ENCODE measurements at regions not wholly inside any gene's neighbourhood (a gene's known extent, or its start where the extent isn't known, plus 50 kb on each side); places are given as distances from the start of the nearest gene placed in this dataset.

GRCh38 chr2:145021962-145022665 is 502.2 kb upstream of the ZEB2 start:
- no peaks in the 10 kb centered on the region for H3K36me3 ChIP-seq (ENCODE audit: control insufficient read depth in 1 of 2, insufficient read depth in 2 of 2, low read length in 2 of 2)
- H3K4me3 ChIP-seq (ENCODE audit: low read depth in 1 of 2, low read length in 2 of 2): no peak overlapping the region
- peaks cover 0 to 5% of the 10 kb centered on the region in 2 donors for H3K4me1 ChIP-seq (ENCODE audit: control insufficient read depth in 1 of 2, insufficient read depth in 2 of 2, low read length in 2 of 2)
- no peaks in the 10 kb centered on the region for H3K9me3 ChIP-seq (ENCODE audit: control insufficient read depth in 1 of 2, low read length in 2 of 2)
- no peak overlapping the region for H3K27ac ChIP-seq (ENCODE audit: low read length)
- H3K27me3 ChIP-seq (ENCODE audit: low read depth, low read length): no peaks in the 10 kb centered on the region

DNA sequence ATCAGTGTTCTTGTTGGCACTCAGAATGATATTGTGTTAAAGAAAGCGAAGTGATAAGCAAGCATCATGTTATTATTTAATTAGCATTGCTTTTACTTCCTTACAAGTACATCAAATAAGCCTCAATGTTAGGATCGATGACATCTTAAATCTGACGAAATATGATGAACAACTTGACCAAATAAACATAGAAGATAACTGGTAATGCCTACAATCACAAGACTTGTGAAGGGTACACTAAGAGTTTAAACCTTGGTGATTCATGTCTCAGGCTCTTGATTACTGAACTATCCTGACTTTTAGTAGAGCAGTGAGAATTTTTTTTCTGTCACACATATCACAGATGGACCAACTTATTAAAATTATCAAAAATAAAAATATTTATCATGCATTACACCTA is 500.8 kb upstream of the ZEB2 start:
- Histone ChIP-seq H3K4me1 (ENCODE audit: control insufficient read depth in 1 of 2, insufficient read depth in 2 of 2, low read length in 2 of 2) (peaks cover 0 to 5% of the 10 kb centered on the region in 2 donors), H3K27me3 (ENCODE audit: low read depth, low read length) (no peaks in the 10 kb centered on the region), H3K36me3 (ENCODE audit: control insufficient read depth in 1 of 2, insufficient read depth in 2 of 2, low read length in 2 of 2) (no peaks in the 10 kb centered on the region)

GRCh38 chr2:145020139-145020538 is 500.2 kb upstream of the ZEB2 start:
- H3K4me3 ChIP-seq (ENCODE audit: low read depth in 1 of 2, low read length in 2 of 2): no peak overlapping the region
- H3K27ac ChIP-seq (ENCODE audit: low read length): no peak overlapping the region
- no peaks in the 10 kb centered on the region for H3K36me3 ChIP-seq (ENCODE audit: control insufficient read depth in 1 of 2, insufficient read depth in 2 of 2, low read length in 2 of 2)
- H3K27me3 ChIP-seq (ENCODE audit: low read depth, low read length): no peaks in the 10 kb centered on the region
- no peaks in the 10 kb centered on the region for H3K9me3 ChIP-seq (ENCODE audit: control insufficient read depth in 1 of 2, low read length in 2 of 2)
- peaks cover 0 to 5% of the 10 kb centered on the region in 2 donors for H3K4me1 ChIP-seq (ENCODE audit: control insufficient read depth in 1 of 2, insufficient read depth in 2 of 2, low read length in 2 of 2)

More for the DNA sequence above, 500.8 kb upstream of the ZEB2 start:
- no peak overlapping the region for H3K27ac ChIP-seq (ENCODE audit: low read length)
- no peak overlapping the region for H3K4me3 ChIP-seq (ENCODE audit: low read depth in 1 of 2, low read length in 2 of 2)
- no peaks in the 10 kb centered on the region for H3K9me3 ChIP-seq (ENCODE audit: control insufficient read depth in 1 of 2, low read length in 2 of 2)

- no peak overlapping the region for H3K27ac ChIP-seq (ENCODE audit: low read length)
- H3K27me3 ChIP-seq (ENCODE audit: low read depth, low read length): no peaks in the 10 kb centered on the region
- H3K4me1 ChIP-seq (ENCODE audit: control insufficient read depth in 1 of 2, insufficient read depth in 2 of 2, low read length in 2 of 2): peaks cover 0 to 5% of the 10 kb centered on the region in 2 donors
- no peaks in the 10 kb centered on the region for H3K36me3 ChIP-seq (ENCODE audit: control insufficient read depth in 1 of 2, insufficient read depth in 2 of 2, low read length in 2 of 2)
- no peak overlapping the region for H3K4me3 ChIP-seq (ENCODE audit: low read depth in 1 of 2, low read length in 2 of 2)
- no peaks in the 10 kb centered on the region for H3K9me3 ChIP-seq (ENCODE audit: control insufficient read depth in 1 of 2, low read length in 2 of 2)
Observed at GRCh38 chr2:145018502-145018901, 498.6 kb upstream of the ZEB2 start.

- no peak overlapping the region for H3K27ac ChIP-seq (ENCODE audit: low read length)
- no peaks in the 10 kb centered on the region for H3K4me1 ChIP-seq (ENCODE audit: control insufficient read depth in 1 of 2, insufficient read depth in 2 of 2, low read length in 2 of 2)
- H3K36me3 ChIP-seq (ENCODE audit: control insufficient read depth in 1 of 2, insufficient read depth in 2 of 2, low read length in 2 of 2): no peaks in the 10 kb centered on the region
- H3K9me3 ChIP-seq (ENCODE audit: control insufficient read depth in 1 of 2, low read length in 2 of 2): no peaks in the 10 kb centered on the region
- no peaks in the 10 kb centered on the region for H3K27me3 ChIP-seq (ENCODE audit: low read depth, low read length)
- H3K4me3 ChIP-seq (ENCODE audit: low read depth in 1 of 2, low read length in 2 of 2): no peak overlapping the region
Observed at GRCh38 chr2:145017149-145017548, 497.2 kb upstream of the ZEB2 start.

GRCh38 chr2:145016711-145017110 is 496.8 kb upstream of the ZEB2 start:
- Histone ChIP-seq H3K9me3 (ENCODE audit: control insufficient read depth in 1 of 2, low read length in 2 of 2) (no peaks in the 10 kb centered on the region), H3K4me1 (ENCODE audit: control insufficient read depth in 1 of 2, insufficient read depth in 2 of 2, low read length in 2 of 2) (no peaks in the 10 kb centered on the region), H3K27ac (ENCODE audit: low read length) (no peak overlapping the region), H3K27me3 (ENCODE audit: low read depth, low read length) (no peaks in the 10 kb centered on the region), H3K4me3 (ENCODE audit: low read depth in 1 of 2, low read length in 2 of 2) (no peak overlapping the region), H3K36me3 (ENCODE audit: control insufficient read depth in 1 of 2, insufficient read depth in 2 of 2, low read length in 2 of 2) (no peaks in the 10 kb centered on the region)

- H3K4me1 ChIP-seq (ENCODE audit: control insufficient read depth in 1 of 2, insufficient read depth in 2 of 2, low read length in 2 of 2): no peaks in the 10 kb centered on the region
- H3K4me3 ChIP-seq (ENCODE audit: low read depth in 1 of 2, low read length in 2 of 2): no peak overlapping the region
- H3K27me3 ChIP-seq (ENCODE audit: low read depth, low read length): no peaks in the 10 kb centered on the region
- no peaks in the 10 kb centered on the region for H3K9me3 ChIP-seq (ENCODE audit: control insufficient read depth in 1 of 2, low read length in 2 of 2)
- H3K36me3 ChIP-seq (ENCODE audit: control insufficient read depth in 1 of 2, insufficient read depth in 2 of 2, low read length in 2 of 2): no peaks in the 10 kb centered on the region
- no peak overlapping the region for H3K27ac ChIP-seq (ENCODE audit: low read length)
Observed at GRCh38 chr2:145015561-145015960, 495.6 kb upstream of the ZEB2 start.

- H3K4me1 ChIP-seq (ENCODE audit: control insufficient read depth in 1 of 2, insufficient read depth in 2 of 2, low read length in 2 of 2): no peaks in the 10 kb centered on the region
- no peak overlapping the region for H3K4me3 ChIP-seq (ENCODE audit: low read depth in 1 of 2, low read length in 2 of 2)
- no peaks in the 10 kb centered on the region for H3K9me3 ChIP-seq (ENCODE audit: control insufficient read depth in 1 of 2, low read length in 2 of 2)
- no peak overlapping the region for H3K27ac ChIP-seq (ENCODE audit: low read length)
- H3K36me3 ChIP-seq (ENCODE audit: control insufficient read depth in 1 of 2, insufficient read depth in 2 of 2, low read length in 2 of 2): no peaks in the 10 kb centered on the region
- no peaks in the 10 kb centered on the region for H3K27me3 ChIP-seq (ENCODE audit: low read depth, low read length)
Observed at GRCh38 chr2:145012806-145013205, 492.9 kb upstream of the ZEB2 start.

DNA sequence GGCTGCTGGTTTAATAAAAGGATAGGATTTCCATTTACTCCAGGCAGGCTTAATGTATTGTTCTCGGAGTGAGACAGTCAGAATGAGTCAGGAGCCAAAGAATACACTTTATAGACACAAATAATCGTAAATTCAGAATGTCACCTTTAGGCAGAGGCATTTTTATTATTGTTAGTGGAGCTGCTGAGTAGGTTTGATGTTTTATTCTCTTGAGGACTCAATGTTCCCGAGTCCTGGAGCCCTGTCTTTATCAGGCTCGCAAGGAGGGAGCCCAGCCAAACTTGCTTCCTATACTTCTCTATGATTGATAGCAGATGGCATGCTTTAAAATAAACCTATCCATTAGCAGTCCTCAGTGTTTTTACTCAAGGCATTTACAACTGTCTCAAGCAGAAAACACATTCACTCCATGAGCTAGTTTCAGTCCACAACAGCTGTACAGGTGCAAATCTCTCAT is 492.3 kb upstream of the ZEB2 start:
- no peaks in the 10 kb centered on the region for H3K27me3 ChIP-seq (ENCODE audit: low read depth, low read length)
- H3K27ac ChIP-seq (ENCODE audit: low read length): no peak overlapping the region
- H3K4me1 ChIP-seq (ENCODE audit: control insufficient read depth in 1 of 2, insufficient read depth in 2 of 2, low read length in 2 of 2): no peaks in the 10 kb centered on the region
- H3K9me3 ChIP-seq (ENCODE audit: control insufficient read depth in 1 of 2, low read length in 2 of 2): no peaks in the 10 kb centered on the region
- no peaks in the 10 kb centered on the region for H3K36me3 ChIP-seq (ENCODE audit: control insufficient read depth in 1 of 2, insufficient read depth in 2 of 2, low read length in 2 of 2)
- no peak overlapping the region for H3K4me3 ChIP-seq (ENCODE audit: low read depth in 1 of 2, low read length in 2 of 2)

DNA sequence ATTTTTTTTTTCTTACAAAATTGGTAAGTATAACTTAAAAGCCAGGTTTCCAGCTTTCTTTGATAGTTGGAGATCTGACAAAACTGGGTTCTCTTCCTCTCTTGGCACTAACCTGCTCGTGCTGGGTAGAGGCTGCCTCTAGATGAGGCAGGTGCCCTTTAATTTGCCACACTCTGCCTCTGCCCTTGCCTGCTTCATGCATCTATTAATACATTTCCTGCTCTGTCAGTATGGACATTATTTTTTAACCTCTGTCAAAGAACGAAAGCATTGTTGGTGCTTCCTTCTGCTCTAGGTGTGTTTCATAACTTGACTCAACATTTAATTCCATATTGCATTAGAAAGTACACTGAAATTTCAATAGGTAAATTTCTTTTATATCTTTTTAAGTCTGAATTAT is 490.7 kb upstream of the ZEB2 start:
- H3K36me3 ChIP-seq (ENCODE audit: control insufficient read depth in 1 of 2, insufficient read depth in 2 of 2, low read length in 2 of 2): no peaks in the 10 kb centered on the region
- no peak overlapping the region for H3K27ac ChIP-seq (ENCODE audit: low read length)
- H3K27me3 ChIP-seq (ENCODE audit: low read depth, low read length): no peaks in the 10 kb centered on the region
- no peaks in the 10 kb centered on the region for H3K9me3 ChIP-seq (ENCODE audit: control insufficient read depth in 1 of 2, low read length in 2 of 2)
- no peak overlapping the region for H3K4me3 ChIP-seq (ENCODE audit: low read depth in 1 of 2, low read length in 2 of 2)
- H3K4me1 ChIP-seq (ENCODE audit: control insufficient read depth in 1 of 2, insufficient read depth in 2 of 2, low read length in 2 of 2): no peaks in the 10 kb centered on the region

DNA sequence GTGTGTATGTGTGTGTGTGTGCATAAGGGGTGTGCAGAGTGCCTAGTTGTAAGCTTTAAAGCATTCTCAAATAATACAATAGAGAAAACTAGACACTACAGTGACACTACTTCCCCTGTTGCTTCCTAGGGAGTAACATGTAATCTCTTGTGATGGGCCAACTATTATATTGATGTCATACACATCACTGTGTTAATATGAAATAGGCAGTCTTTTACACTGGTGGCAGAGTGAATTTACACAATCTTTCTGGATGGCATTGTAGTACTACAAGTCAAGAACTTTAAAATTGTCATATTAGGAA is 488.0 kb upstream of the ZEB2 start:
- H3K27me3 ChIP-seq (ENCODE audit: low read depth, low read length): no peaks in the 10 kb centered on the region
- H3K4me1 ChIP-seq (ENCODE audit: control insufficient read depth in 1 of 2, insufficient read depth in 2 of 2, low read length in 2 of 2): no peaks in the 10 kb centered on the region
- no peak overlapping the region for H3K4me3 ChIP-seq (ENCODE audit: low read depth in 1 of 2, low read length in 2 of 2)
- no peak overlapping the region for H3K27ac ChIP-seq (ENCODE audit: low read length)
- no peaks in the 10 kb centered on the region for H3K9me3 ChIP-seq (ENCODE audit: control insufficient read depth in 1 of 2, low read length in 2 of 2)
- H3K36me3 ChIP-seq (ENCODE audit: control insufficient read depth in 1 of 2, insufficient read depth in 2 of 2, low read length in 2 of 2): no peaks in the 10 kb centered on the region

Data from muscle layer of duodenum (tissue), 2 donors.